OCI-LY3 (cell line): ENCODE measurements at regions not wholly inside any gene's neighbourhood (a gene's known extent, or its start where the extent isn't known, plus 50 kb on each side); places are given as distances from the start of the nearest gene placed in this dataset.

ENCODE experiments used
- CTCF ChIP-seq: fragments of 200-600, 300-600 bp; sonication (generic); IDR thresholded peaks from 2 replicates; pipeline ENCODE4 v1.5.1; 2014; ENCODE audit warnings: antibody characterized with exemption, low read length, low read depth
- EZH2phosphoT487 ChIP-seq: fragments of 200-600 bp; shearing (Covaris generic); IDR thresholded peaks from 2 replicates; pipeline ENCODE4 v1.6.1; 2018; ENCODE audit warnings: antibody characterized with exemption, mixed run types, low read depth

GRCh38 chr11:70906101-70906500, 346.3 kb downstream of the SHANK2 start:
- TF ChIP-seq CTCF (no peak), EZH2phosphoT487 (no peak)
